ENCODE measurements at regions not wholly inside any gene's neighbourhood (a gene's known extent, or its start where the extent isn't known, plus 50 kb on each side); places are given as distances from the start of the nearest gene placed in this dataset.
A peak's percentile ranks its signal among the peaks of the same experiment; 100 is the strongest.

DNA sequence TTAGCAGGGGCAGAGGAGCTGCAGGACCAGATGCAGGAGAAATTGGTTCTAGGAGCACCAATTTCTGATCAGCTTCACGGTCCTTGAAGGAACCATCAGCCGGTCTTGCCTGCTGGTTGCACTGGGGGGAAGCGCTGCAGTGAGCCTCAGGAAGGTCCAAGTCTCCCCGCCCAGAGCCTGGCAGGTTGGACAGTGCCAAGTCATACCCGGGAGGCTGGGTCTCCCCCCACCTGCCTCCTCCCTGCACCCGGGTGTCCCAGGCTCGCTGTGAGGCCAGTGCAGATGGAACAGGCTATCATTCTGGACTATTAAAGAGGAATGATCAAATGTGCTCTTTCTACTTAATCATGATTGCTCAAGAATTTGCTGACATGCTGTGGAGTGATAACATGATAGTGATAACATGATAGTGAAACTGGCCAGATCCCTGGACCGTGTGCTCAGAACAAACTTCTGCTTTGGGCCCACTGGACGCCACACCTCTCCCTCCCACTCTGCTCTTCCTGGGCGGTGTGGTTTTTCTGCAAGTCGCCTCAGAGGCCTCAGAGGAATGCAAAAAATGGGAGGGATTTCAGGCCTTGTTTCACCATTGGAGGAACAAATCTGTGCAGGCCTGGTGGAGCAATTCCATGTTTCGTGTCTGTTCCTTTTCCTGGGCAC lies 236.0 kb downstream of the IRF8 start:
- no peak for DNase-seq (ENCODE audit: extremely low read depth, low read depth)

DNA sequence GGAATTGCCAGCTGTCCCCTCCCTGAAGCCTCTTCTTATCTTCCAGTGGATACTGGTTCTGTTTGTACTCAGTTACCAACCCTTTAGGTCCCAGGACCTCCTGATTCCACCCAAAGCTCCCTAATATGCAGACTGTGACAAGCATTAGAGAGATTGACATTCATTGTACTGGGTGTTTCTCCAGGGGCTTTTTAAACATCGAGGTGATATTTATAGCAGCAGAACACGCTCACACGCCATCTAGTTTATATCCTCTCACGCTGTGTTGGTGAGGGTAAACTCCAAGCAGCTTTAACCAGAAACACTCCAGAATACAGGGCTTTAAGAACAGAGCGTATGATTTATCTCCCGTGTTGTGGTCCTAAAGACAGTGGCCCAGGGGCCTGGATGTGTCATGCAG lies 238.4 kb downstream of the IRF8 start:
- no peak for DNase-seq (ENCODE audit: extremely low read depth, low read depth)

DNA sequence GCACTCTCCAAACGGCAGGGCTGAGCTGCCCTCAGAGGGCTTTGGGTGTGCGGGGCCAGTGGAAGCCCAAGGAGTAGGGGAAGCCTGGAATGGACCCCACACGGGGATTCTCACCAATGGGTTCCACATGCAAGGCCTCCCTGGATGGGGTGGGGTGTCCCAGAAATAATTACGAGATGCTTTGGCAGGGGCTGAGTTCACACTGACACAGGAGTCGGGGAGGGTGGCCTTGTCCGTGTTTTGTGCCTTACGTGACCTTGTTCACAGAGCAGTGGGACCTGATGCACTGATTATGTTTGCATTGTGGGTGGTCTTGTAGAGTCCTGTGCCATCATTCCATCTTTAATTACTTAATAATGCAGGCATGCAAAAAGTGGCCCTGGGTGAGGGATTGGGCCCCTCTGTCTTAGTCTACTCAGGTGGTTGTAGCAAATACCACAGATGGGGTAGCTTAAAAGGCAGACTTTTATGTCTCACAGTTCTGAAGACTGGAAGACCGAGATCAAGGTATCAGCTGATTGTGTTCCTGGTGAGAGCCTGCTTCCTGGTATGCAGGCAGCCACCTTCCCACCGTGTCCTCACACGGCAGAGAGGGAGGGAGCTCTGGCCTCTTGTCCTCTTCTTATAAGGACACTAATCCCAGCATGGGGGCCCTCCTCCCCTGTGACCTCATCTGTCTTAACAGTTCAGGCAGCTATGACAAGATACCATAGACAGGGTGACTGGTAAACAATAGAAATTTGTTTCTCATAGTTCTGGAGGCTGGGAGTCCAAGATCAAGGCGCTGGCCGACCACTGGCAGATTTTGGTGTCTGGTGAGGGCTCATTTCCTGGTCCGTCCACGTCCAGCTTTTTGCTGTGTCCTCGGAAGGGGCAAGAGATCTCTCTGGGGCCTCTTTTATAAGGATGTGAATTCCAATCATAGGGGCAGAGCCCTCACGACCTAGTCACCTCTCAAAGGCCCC lies 239.4 kb downstream of the IRF8 start:
- no peak for DNase-seq (ENCODE audit: extremely low read depth, low read depth)

DNA sequence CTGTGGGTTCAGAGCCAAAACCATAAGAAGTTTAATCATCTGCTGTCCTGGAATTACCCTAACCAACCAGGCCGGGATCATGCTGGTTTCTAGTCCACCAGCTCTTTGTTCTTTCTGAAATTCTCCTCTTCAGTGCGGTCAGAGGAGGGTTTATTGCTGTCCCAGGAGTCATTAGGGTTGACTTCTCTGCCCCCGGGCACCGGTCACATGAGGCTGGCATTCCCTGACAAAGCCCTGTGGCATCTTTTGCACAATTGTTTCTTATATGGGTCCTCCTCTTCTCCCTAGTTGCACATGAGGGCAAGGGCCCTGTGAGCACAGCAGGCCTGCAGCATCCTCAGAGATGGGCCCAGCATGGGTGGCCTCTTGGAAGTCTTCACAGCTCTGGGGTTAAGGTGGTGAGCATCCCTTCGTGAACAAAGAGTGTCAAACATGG lies 243.9 kb downstream of the IRF8 start:
- no peak for DNase-seq (ENCODE audit: extremely low read depth, low read depth)

DNA sequence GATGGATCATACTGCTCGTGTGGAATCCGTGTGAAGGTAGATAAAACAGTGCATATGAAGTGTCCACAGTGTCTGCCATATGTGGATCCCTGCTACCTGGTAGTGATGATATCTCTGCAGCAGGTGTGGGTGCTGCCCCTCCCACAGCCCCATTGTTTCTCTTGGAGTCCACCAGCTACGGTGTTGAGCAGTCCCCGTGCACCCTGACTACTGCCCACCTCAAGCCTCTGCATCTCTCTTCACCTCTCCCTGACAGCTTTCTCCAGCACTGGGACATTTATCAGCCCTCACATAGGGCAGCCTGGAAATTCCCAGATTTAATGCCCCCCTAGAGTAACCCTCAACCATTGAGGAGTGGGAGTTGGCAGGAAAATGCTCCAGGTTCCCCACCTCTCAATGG lies 244.7 kb downstream of the IRF8 start:
- DNase-seq (ENCODE audit: extremely low read depth, low read depth) = no peak

DNA sequence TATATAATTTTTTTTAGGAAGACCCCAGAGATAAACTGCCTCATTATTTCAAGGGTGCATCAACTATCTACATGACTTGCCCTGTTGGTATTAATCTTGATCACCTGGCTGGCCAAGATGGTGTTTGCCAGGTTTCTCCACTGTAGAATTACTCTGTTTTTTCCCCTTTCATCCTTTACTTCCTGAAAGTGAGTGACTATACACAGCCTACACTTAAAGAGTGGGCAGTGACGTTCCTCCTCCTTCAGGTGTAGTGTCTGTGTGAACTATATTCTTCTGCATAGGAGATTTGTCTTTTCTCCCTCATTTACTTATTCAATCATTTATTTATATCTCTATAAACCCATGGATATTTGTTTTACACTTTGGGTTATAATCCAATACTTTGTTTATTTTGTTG lies 246.7 kb downstream of the IRF8 start:
- DNase-seq (ENCODE audit: extremely low read depth, low read depth) = no peak

DNA sequence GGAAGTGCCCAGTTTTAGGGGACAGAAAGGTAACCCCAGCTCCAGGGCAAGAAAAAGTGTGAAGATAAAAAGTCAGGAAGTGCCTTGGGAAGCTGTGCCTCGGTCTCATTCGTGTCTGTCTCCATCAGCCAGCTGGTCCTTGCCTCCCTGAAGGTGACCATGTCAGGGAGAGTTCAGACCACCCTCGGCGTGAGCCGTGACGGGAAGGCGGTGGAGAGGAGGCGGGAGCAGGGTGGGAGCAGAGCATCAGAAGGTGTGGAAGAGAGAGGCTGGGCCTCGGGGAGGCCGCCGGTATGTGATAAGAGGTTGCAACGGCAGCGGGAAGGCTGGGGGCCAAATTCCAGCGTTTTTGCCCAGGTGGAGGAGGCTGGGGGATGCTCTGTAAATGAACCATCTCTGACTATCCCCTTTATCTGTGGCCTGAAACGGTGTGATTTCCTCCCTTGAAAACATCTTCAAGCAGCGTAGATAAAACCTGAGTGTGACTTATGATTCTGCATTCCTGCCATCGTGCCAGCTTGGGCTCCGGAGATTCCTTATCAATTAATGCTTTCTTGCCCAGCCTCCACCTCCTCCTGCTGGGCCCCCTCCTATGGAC lies 251.8 kb downstream of the IRF8 start:
- DNase-seq (ENCODE audit: extremely low read depth, low read depth) = no peak

DNA sequence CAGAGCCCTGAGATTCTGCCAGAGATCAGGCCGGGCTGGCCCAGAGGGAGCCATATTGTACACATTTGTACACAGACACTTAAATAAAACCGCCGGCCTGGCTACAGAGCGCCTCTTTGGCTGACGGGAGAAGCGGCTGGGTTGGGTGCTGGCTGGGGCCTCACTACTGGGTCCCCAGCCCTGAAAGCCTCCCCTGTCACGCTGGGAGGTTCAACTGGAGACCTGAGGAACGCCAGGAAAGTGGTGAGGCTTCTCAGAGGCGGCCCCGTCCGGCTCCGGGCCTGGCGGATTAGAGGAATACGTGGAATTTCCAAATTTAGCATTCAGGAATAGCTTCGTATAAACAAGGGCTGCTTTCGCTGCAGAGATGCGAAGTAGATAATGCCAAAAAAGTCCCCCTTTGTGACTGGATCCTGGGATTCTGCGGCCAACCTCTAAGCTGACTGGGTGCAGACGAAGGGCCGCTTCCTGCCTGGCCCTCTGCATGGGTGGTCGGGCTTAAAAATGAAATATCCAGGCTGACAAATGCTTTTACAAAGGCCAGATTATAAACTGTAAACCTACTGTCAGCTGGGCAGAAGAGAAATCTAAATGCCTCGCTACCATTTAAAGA lies 252.4 kb downstream of the IRF8 start:
- no peak for DNase-seq (ENCODE audit: extremely low read depth, low read depth)

DNA sequence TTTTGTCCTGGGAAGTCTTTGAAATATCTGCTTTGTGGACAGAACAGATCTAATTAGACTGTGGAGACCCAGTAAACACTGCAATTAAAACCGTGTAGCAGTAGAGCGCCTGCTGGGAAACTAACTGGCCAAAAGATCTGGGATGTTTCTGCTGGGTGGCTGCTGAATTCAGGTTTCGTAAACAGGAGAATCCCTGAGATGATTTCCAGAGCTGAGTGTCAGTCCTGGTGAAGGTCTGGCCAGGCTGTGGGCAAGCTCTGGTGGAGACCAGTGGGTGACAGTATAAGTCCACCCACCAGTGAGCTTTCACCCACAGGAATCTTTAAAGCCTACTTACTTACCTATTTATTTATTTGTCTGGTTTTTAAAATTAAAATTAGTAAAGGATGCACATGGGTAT lies 257.2 kb downstream of the IRF8 start:
- DNase-seq (ENCODE audit: extremely low read depth, low read depth) = no peak

DNA sequence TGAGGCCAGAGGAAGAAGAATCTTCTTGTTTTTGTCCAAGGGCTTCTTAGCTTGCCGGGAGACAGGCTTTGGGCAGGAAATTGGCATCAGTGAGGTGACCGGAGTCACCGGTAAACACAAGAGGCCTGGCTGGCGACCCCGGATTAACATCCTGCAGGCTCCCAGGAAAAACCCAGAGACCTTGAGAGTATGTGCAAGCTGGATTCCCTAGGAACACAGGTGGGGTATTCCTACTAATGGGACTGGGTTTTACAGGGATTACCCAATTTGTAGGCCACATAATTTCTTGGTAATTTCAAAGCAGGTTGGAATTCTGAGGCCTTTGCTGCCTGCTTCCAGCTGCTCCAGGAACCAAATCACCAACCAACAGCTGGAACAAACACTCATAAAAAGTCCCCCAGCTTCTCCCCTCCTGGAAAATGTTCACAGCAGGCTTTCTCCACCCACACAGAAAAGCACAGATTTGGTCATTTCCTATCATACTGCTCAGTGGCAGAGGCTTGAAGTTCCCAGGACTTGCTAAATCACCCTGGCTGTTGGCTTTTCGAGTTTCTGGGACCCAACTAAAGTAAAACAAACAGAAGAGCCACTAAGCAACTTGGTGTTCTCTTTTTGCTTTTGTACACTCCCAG lies 258.8 kb downstream of the IRF8 start:
- no peak for DNase-seq (ENCODE audit: extremely low read depth, low read depth)

DNA sequence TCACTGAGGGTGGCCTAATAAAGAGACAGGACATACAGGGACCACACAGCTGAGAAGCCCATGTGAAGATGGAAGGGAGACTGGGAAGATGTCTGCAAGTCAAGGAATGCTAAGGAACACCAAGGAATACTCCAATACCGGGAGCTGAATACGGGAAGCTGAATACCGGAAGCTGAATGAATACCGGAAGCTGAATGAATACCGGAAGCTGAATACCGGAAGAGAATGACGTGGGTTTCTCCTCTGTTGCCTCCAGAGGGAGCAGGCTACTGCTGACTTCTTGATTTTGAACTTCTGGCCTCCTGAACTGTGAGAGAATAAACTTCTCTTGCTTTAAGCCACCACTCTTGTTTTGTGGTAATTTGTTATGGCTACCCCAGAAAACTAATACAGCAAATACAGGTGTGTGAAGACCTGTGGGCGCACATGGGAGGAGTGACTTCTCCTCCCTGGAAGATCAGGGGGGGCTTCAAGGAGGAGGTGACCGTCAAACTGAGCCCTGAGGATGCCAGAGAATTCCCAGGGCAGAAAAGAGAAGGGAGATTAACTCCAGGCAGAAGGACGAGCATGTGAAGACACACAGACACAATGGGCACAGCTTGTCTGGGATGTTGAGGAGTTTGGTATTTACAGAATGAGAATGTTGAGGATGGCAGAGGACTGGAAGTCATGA lies 259.9 kb downstream of the IRF8 start:
- peak; percentile 4 for DNase-seq (ENCODE audit: extremely low read depth, low read depth)

DNA sequence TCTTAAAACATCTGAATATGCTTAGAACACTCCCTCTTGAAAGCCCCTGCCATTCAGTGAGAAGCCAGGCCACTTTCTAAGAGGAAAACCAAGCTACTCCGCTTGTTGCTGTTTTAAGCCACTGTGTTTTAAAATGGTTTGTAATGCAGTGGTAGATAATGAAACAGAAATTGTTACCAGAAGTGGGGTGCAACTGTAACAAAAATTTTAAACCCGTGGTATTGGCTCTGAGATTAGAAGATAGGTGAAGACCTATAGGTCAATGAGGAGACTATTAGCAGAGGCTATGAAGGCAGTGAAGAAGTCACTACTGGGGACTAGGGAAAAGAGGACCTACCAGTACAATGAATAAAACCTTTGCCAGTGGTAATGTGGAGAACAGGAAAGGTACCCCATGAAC lies 266.5 kb downstream of the IRF8 start:
- no peak for DNase-seq (ENCODE audit: extremely low read depth, low read depth)

DNA sequence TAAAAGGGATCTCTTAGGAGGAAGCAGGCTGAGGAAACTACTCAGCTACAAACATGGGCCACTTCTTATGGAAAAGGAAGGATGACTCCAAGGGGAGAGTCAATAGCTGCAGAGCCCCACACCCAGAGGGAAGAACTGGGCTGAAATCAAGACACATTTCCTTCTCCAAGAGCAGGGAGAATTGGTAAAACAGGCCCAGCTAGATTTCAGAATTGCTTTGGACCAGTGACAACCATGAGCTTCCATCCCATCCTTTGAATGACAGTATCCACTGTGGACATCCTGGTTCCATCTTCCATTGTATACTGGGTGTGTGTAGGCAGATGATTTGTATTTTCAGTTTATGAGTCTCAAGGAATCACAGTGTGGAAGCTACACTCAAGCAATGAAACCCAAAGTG lies 267.5 kb downstream of the IRF8 start:
- no peak for DNase-seq (ENCODE audit: extremely low read depth, low read depth)

DNA sequence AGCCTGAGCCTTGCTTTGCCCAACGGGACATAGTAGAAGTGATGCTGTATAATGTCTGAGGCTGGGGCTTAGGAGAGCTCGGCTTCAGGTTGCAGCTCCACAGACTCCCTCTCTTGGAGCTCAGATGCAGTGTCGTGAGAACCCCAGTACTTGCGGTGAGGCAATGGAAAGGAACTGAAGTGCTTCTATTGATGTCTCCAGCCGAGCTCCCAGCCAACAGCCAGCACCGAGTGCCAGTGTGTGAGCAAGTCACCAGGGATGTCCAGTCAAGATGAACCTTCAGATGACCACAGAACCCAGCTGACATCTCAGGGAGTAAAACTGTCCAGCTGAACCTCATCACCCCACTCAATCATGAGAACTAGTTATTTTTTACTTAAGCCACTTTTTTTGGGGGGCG lies 268.1 kb downstream of the IRF8 start:
- DNase-seq (ENCODE audit: extremely low read depth, low read depth) = no peak

DNA sequence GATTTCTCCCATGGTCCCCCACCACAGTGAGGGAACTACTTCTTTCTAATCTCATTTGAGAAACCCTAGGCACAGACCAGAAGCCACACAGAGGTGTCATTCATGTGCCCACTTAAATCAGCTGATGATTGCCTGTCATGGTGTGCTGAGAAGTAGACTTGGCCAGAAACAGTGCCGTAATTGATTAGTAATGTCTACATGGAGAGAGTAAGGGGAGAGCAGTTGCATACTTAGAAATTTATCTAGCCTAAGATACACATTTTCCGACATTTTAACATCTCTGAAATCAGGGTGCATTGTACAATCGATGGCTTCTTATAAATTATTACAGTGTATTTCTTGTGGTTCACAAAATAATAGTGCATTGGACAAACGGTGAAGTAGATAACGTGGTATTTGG lies 271.8 kb downstream of the IRF8 start:
- no peak for DNase-seq (ENCODE audit: extremely low read depth, low read depth)

DNA sequence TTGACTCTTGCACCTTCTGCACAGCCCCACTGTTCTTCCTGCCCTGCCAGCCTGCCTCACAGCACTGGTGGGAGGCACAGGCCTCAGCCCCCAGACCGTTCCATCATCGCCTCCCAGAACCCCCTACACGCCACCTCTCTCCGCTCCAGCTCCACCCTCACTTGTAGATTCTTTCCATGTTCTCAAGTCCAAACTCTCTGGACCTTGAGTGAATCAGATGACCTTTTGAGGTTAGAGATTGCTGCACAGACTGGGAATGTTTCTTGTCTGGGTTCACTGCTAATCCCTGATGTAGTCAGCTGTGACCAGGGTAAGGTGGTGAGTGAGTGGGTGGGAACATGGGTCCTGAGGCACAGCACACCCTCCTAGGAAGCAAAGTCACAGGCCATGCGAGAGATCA lies 272.4 kb downstream of the IRF8 start:
- DNase-seq (ENCODE audit: extremely low read depth, low read depth) = no peak

DNA sequence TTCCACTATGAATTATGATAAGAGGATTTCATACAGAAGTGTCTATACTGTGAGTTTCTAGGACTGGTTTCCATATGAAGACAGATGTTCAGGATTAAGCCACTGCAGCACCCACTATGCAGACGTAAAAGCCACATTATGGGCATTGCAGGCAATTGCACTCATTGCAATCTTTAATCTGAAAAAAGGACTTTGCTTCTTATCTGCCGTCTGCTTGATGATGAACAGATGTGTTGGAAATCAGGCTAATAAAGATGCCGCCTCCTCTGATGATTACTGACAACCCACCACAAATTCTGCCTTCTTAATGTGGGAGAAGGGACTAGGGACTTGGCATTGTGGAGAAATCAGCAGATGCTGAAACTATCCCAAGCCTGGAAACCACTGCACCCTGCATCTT lies 276.9 kb downstream of the IRF8 start:
- no peak for DNase-seq (ENCODE audit: extremely low read depth, low read depth)

DNA sequence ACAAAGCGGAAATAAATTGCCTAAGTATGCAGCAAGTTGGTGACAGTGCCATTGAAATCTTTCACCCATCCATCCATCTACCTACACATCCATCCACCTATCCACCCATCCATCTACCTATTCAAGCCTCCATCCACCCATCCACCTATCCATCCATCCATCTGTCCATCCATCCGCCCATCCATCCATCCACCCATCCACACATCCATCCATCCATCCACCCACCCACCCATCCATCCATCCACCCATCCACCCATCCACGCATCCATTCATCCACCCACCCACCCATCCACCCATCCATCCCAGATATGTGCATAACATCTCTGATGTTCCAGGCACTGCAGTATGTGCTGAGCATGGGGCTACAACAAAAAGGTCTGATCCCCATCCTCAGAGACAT lies 277.5 kb downstream of the IRF8 start:
- no peak for DNase-seq (ENCODE audit: extremely low read depth, low read depth)

DNA sequence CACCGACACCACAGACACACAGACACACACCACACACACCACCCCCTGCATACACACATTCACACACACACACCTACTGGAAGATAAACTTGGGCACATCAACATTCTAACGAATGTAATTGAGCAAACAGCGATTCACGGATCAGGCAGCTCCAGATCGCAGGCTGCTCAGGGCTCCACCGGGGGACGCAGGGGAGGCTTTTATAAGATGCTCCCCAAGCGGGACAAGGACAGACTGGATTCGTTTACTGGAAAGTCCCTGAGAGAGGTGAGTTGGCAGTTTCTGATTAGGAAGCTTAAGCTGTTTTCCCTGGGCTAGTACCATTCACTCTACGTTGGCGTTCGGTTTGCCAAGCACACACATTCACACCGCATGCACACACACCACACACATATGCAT lies 281.3 kb downstream of the IRF8 start:
- no peak for DNase-seq (ENCODE audit: extremely low read depth, low read depth)

DNA sequence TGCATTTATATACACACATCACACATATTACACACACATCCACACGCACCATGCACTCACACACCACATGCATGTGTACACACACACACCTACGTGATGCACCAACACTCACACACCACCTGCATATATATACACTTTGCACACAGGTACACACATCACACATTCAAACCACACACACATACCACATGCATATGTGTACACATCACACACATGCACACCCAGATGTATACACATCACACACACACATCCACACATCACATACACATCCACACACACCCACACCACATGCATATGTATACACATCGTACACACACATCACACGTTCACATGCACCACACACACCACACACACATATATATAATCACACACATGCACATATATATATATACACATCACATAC lies 281.8 kb downstream of the IRF8 start:
- no peak for DNase-seq (ENCODE audit: extremely low read depth, low read depth)
